Endodermal cell (in vitro differentiated cells): ENCODE measurements at regions not wholly inside any gene's neighbourhood (a gene's known extent, or its start where the extent isn't known, plus 50 kb on each side); places are given as distances from the start of the nearest gene placed in this dataset.

Source experiments
- DNase-seq: peaks from one replicate; pipeline ENCODE4 v3.0.0-alpha.2; 2017
- H3K27ac ChIP-seq: 2 replicates; pipeline ENCODE4 v1.5.1; 2013; ENCODE audit warnings: mild to moderate bottlenecking, low read depth, low read length, moderate library complexity
- H3K27me3 ChIP-seq: 2 replicates; pipeline ENCODE4 v1.6.1; 2013; ENCODE audit warnings: mild to moderate bottlenecking, low read length, moderate library complexity; ENCODE audit not compliant: insufficient read depth, control insufficient read depth, poor library complexity, severe bottlenecking
- H3K36me3 ChIP-seq: 2 replicates; pipeline ENCODE4 v1.7.0; 2013; ENCODE audit warnings: mild to moderate bottlenecking, low read length, moderate library complexity; ENCODE audit not compliant: control insufficient read depth, insufficient read depth
- H3K4me1 ChIP-seq: one replicate; pipeline ENCODE4 v1.7.0; 2013; ENCODE audit warnings: low read length; ENCODE audit not compliant: control insufficient read depth, insufficient read depth
- H3K4me3 ChIP-seq: 2 replicates; pipeline ENCODE4 v1.5.1; 2013; ENCODE audit warnings: mild to moderate bottlenecking, low read length, moderate library complexity
- H3K9ac ChIP-seq: 2 replicates; pipeline ENCODE4 v1.6.1; 2013; ENCODE audit warnings: mild to moderate bottlenecking, low read length, moderate library complexity; ENCODE audit not compliant: poor library complexity, severe bottlenecking; ENCODE audit errors: extremely low read depth
- H3K9me3 ChIP-seq: 2 replicates; pipeline ENCODE4 v1.6.1; 2013; ENCODE audit warnings: mild to moderate bottlenecking, low read length, moderate library complexity; ENCODE audit not compliant: control insufficient read depth
- H3K27ac Mint-ChIP-seq: 2 replicates; pipeline ENCODE4 v1.8.0; 2020; ENCODE audit warnings: mixed read lengths
- H3K27me3 Mint-ChIP-seq: 2 replicates; pipeline ENCODE4 v1.8.0; 2021; ENCODE audit warnings: mild to moderate bottlenecking, mixed read lengths; ENCODE audit not compliant: insufficient read depth
- H3K36me3 Mint-ChIP-seq: 2 replicates; pipeline ENCODE4 v1.8.0; 2020; ENCODE audit warnings: low read depth, mixed read lengths
- H3K4me1 Mint-ChIP-seq: 2 replicates; pipeline ENCODE4 v1.8.0; 2020; ENCODE audit warnings: mixed read lengths
- H3K4me3 Mint-ChIP-seq: 2 replicates; pipeline ENCODE4 v1.8.0; 2020; ENCODE audit warnings: mild to moderate bottlenecking, moderate library complexity, mixed read lengths
- H3K9me3 Mint-ChIP-seq: 2 replicates; pipeline ENCODE4 v1.8.0; 2020; ENCODE audit warnings: mild to moderate bottlenecking, mixed read lengths
- WGBS, 2 experiments: methylation state at CpG; one replicate each; pipeline versions ENCODE4 v1.1.5 to v1.1.7; 2013; ENCODE audit warnings: missing lambda C conversion rate in 2 of 2, mixed read lengths in 1 of 2; ENCODE audit not compliant: insufficient coverage in 1 of 2, insufficient read length in 1 of 2; 5-methylcytosine and 5-hydroxymethylcytosine counted together
- TF ChIP-seq, protein P1 (sequence below): fragments of 200-600 bp; sonication (generic); conservative IDR thresholded peaks from 2 replicates; pipeline ENCODE4 v1.5.0; 2021; ENCODE audit warnings: antibody characterized with exemption, mild to moderate bottlenecking

DNA sequence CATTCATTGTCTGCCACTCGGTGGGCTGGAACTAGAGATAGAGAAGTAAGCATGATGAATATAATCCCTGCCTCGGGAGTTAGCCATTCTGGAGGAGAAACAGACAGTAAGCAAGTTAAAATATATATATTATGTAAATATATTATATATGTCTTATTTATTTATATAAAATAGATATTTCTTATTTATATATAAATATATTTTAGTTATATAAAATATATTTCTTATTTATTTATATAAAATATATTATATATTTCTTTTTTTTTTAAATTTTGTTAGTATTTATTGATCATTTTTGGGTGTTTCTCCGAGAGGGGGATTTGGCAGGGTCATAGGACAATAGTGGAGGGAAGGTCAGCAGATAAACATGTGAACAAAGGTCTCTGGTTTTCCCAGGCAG lies 78.1 kb upstream of the TBX5 start:
- TF ChIP-seq, protein P1, sequence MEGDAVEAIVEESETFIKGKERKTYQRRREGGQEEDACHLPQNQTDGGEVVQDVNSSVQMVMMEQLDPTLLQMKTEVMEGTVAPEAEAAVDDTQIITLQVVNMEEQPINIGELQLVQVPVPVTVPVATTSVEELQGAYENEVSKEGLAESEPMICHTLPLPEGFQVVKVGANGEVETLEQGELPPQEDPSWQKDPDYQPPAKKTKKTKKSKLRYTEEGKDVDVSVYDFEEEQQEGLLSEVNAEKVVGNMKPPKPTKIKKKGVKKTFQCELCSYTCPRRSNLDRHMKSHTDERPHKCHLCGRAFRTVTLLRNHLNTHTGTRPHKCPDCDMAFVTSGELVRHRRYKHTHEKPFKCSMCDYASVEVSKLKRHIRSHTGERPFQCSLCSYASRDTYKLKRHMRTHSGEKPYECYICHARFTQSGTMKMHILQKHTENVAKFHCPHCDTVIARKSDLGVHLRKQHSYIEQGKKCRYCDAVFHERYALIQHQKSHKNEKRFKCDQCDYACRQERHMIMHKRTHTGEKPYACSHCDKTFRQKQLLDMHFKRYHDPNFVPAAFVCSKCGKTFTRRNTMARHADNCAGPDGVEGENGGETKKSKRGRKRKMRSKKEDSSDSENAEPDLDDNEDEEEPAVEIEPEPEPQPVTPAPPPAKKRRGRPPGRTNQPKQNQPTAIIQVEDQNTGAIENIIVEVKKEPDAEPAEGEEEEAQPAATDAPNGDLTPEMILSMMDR: no peak
- peaks cover 67% of the 10 kb centered on the region for H3K27me3 ChIP-seq
- WGBS, 2 experiments: 78% methylated on average over 1 of the region's 3 CpGs; no CpG with 5 or more reads in 1 of the 2 experiments
- H3K27me3 Mint-ChIP-seq: peaks cover 75% of the 10 kb centered on the region
- no peak overlapping the region for H3K27ac Mint-ChIP-seq
- no peak overlapping the region for H3K27ac ChIP-seq
- H3K9me3 ChIP-seq: no peaks in the 10 kb centered on the region
- H3K9me3 Mint-ChIP-seq: peaks cover 10% of the 10 kb centered on the region
- no peaks in the 10 kb centered on the region for H3K36me3 Mint-ChIP-seq
- DNase-seq: no peak
- H3K4me3 ChIP-seq: no peak overlapping the region
- H3K4me1 Mint-ChIP-seq: peaks cover 13% of the 10 kb centered on the region
- no peak overlapping the region for H3K9ac ChIP-seq
- H3K36me3 ChIP-seq: no peaks in the 10 kb centered on the region
- H3K4me1 ChIP-seq: peaks cover 6% of the 10 kb centered on the region
- H3K4me3 Mint-ChIP-seq: no peak overlapping the region

DNA sequence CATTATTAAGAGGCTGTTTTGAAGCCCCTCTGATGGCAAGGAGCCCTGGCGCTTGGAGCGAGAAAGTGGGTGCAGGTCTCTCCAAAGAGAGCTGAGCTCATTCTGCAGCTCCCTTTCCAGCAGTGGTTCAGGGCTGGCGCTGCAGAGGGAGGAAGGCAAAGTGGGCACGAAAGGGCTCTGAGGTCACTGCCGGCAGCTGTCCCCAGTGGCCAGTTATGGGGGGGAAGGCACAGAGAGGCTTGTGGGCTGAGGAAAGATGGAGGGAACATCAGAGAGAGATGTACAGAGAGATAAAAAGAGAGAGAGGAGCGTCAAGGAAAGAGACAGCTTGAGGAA lies 75.2 kb upstream of the TBX5 start:
- TF ChIP-seq, protein P1: no peak
- Histone ChIP-seq H3K36me3 (no peaks in the 10 kb centered on the region), H3K4me3 (peak overlapping the region; percentile 72), H3K27ac (no peak overlapping the region), H3K4me1 (peaks cover 10% of the 10 kb centered on the region), H3K9me3 (no peaks in the 10 kb centered on the region), H3K9ac (no peak overlapping the region), H3K27me3 (peaks cover 77% of the 10 kb centered on the region)
- peaks cover 79% of the 10 kb centered on the region for H3K27me3 Mint-ChIP-seq
- H3K36me3 Mint-ChIP-seq: no peaks in the 10 kb centered on the region
- peak overlapping the region; percentile 62 for H3K4me3 Mint-ChIP-seq
- WGBS, 2 experiments: 12 to 17% methylated on average over 3 to 6 of the region's 6 CpGs
- DNase-seq: peak; percentile 70
- peaks cover 9% of the 10 kb centered on the region for H3K9me3 Mint-ChIP-seq
- no peak overlapping the region for H3K27ac Mint-ChIP-seq
- peaks cover 21% of the 10 kb centered on the region for H3K4me1 Mint-ChIP-seq

DNA sequence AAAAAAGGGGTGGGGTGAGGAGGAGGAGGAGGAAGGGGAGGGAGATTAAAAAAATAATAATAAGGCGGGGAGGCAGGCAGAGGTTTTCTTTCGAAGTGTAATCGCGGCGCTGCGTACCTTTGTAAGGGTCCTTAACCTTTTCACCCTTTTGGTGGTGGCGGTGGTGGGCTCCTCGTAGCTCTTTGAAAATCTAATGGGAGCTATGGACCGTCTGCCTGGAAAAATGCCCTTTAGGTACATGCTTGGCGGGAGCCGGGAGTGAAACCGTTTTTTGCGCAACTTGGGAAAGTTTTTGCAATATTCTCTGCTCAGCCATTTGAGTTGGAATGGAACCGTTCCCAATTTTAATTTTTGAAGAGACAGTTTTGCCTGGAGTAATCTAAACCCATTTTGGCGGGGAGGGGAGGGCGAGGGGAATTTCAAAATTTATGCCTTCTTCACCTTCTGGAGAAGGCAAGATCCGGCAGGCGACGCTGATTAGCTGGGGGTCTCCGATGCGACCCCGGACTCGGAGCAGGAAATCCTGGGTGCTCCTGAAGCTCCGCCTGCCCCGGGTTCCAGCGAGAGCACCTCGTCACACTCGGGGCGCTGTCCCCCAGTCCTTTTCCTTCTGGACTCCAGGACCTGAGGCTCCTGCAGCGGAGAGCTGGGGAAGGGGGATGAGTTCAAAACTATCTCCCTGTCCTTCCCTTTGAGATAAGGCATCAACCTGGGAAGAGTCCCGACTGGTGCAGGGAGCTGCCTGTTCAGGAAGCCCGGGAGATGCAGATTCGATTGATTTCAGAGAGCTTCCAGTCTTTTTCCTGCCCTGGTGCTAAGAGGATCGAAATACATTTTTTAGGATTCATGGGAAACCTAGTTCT lies 74.6 kb upstream of the TBX5 start:
- H3K9me3 ChIP-seq: no peaks in the 10 kb centered on the region
- peak overlapping the region; percentile 62 for H3K4me3 Mint-ChIP-seq
- peak; percentile 71 for DNase-seq

More for the DNA sequence above, 74.6 kb upstream of the TBX5 start:
- peaks cover 10% of the 10 kb centered on the region for H3K4me1 ChIP-seq
- Mint-ChIP-seq H3K9me3 (peaks cover 6% of the 10 kb centered on the region), H3K27me3 (peaks cover 79% of the 10 kb centered on the region), H3K27ac (no peak overlapping the region), H3K36me3 (no peaks in the 10 kb centered on the region), H3K4me1 (peaks cover 21% of the 10 kb centered on the region)
- TF ChIP-seq, protein P1: no peak
- peak overlapping the region; percentile 72 for H3K4me3 ChIP-seq
- 4 to 9% methylated on average over 18 to 34 of the region's 34 CpGs for WGBS, 2 experiments
- H3K27ac ChIP-seq: no peak overlapping the region
- H3K36me3 ChIP-seq: no peaks in the 10 kb centered on the region
- peaks cover 83% of the 10 kb centered on the region for H3K27me3 ChIP-seq
- H3K9ac ChIP-seq: no peak overlapping the region
